ENCODE measurements at regions not wholly inside any gene's neighbourhood (a gene's known extent, or its start where the extent isn't known, plus 50 kb on each side); places are given as distances from the start of the nearest gene placed in this dataset.

- Histone ChIP-seq H3K4me3 (no peak overlapping the region), H3K27ac (no peak overlapping the region)
- no peak for TF ChIP-seq CTCF (IDR thresholded peaks at IDR 0.05)
- DNase-seq (ENCODE audit: low spot score): no peak
These were observed 330.4 kb downstream of the SLC4A3 start for GRCh38 chr2:219957820-219958219.

- DNase-seq (ENCODE audit: low spot score): no peak
- H3K27ac ChIP-seq: no peak overlapping the region
- TF ChIP-seq CTCF (IDR thresholded peaks at IDR 0.05): no peak
- no peak overlapping the region for H3K4me3 ChIP-seq
These were observed 331.5 kb downstream of the SLC4A3 start for GRCh38 chr2:219958941-219959340.

- Histone ChIP-seq H3K4me3 (no peak overlapping the region), H3K27ac (no peak overlapping the region)
- DNase-seq (ENCODE audit: low spot score): no peak
- TF ChIP-seq CTCF (IDR thresholded peaks at IDR 0.05): no peak
These were observed 332.0 kb downstream of the SLC4A3 start for GRCh38 chr2:219959471-219959870.

- no peak for DNase-seq (ENCODE audit: low spot score)
- TF ChIP-seq CTCF (IDR thresholded peaks at IDR 0.05): no peak
- H3K4me3 ChIP-seq: no peak overlapping the region
- no peak overlapping the region for H3K27ac ChIP-seq
These were observed 334.6 kb downstream of the SLC4A3 start for GRCh38 chr2:219961947-219962498.

- TF ChIP-seq CTCF (IDR thresholded peaks at IDR 0.05): no peak
- no peak overlapping the region for H3K27ac ChIP-seq
- no peak for DNase-seq (ENCODE audit: low spot score)
- no peak overlapping the region for H3K4me3 ChIP-seq
These were observed 335.4 kb downstream of the SLC4A3 start for GRCh38 chr2:219962801-219963200.

GRCh38 chr2:219965287-219966194 is 338.1 kb downstream of the SLC4A3 start:
- no peak overlapping the region for H3K4me3 ChIP-seq
- no peak for TF ChIP-seq CTCF (IDR thresholded peaks at IDR 0.05)
- H3K27ac ChIP-seq: no peak overlapping the region
- DNase-seq (ENCODE audit: low spot score): no peak
